HG02610 (cell line): ENCODE measurements at regions not wholly inside any gene's neighbourhood (a gene's known extent, or its start where the extent isn't known, plus 50 kb on each side); places are given as distances from the start of the nearest gene placed in this dataset.

Experiments used
- ATAC-seq: cut with Tn5 transposase; IDR thresholded peaks from one replicate; pipeline ENCODE4 v1.9.1; 2021; ENCODE audit warnings: mild to moderate bottlenecking, moderate library complexity; ENCODE audit not compliant: unreplicated experiment

DNA sequence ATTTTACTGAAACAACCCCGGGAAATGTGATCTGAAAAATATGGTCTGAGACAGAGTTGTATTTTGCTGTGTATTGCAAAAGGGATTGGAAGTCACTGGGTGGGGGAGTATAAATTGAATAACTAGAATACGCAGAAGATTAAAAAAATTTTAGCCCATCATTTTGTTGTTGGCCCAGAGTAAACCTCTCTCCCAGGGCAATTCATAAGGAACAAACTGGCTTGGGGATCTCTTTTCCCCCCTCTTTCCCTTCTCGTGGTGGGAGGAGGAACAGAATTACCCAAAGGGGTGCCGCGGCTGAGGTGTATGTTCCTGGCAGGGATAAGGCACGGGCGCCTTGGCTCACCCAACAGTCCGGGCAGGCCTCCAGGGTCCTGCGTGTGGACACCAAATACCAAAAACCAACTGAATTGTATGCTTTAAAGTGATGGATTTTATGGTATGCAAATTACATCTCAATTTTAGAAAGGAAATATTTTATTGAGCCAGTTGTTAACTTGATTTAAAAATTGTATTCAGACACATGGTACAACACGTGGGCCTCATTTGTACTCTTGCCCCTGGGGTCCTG lies 121.2 kb upstream of the SPRED2 start:
- no peak for ATAC-seq

DNA sequence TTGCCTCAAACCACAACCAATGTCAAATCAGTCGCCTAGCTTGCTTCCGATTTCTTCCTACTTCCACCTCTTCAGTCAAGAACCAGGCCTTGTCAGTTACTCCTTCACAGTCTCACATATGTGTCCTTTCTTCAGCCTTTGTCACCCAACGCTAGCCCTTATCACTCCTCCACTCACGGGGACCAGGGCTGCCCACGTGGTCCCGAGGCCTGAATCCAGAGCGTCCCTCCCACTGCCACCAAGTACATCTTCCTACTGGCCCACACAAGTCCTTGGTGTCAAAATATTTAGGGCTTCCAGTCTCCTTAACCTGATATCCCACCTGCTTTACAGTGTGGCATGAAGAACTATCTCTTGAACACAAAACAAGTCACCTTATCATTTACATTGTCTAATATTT lies 119.1 kb upstream of the SPRED2 start:
- ATAC-seq: no peak

DNA sequence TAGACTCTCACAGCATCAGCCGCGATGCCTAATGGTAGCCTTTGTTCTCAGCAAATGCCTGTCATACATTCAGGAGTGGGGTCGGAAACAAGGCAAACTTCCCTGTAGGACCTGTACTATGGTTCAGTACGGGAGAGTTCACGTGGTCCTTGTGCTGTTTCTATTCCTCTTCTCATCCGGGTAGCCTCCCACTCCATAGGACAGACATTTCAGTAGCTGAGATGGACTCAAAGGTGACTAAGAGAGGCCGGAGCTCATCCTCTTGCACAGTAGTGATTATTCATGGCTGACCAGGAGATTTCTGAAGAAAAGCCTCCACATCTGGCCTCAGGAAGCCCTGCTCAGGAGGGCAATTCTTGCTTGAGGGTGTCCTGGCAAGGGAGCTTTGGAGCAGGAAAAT lies 117.8 kb upstream of the SPRED2 start:
- no peak for ATAC-seq

DNA sequence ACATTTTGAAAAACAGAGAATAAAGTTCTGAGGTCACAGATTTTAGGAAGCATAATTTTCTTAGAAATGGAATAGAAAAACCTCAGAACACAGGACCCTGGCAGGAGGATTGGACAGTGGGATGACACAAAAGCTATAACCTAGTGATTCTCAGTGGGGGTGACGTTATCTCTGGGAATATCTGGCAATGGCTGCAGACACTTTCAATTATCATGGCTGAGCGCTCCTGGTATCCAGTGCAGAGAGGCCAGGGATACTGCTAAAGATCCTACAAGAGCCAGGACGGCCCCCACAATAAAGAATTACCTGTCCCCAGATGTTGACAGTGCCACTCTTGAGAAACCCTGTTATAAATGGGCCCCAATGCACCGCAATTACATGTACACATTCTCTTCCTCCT lies 117.2 kb upstream of the SPRED2 start:
- no peak for ATAC-seq

DNA sequence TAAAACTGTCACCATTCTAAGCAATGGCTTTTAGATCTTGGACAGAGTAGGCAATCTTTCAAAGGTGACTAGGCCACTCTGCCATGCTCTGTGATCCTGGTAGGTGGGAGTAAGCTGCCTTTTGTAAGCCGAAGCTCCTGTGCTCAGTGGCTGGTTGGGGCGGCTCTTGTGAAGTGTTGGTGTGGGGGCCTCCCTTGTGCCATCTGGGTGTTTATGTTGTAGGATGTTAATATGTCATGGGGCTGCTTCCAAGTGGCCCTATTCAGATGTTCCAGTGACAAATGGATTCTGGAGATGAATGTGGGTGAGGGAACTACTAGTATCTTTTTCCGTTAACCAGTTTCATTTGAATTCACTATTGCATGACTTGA lies 116.8 kb upstream of the SPRED2 start:
- ATAC-seq: no peak

DNA sequence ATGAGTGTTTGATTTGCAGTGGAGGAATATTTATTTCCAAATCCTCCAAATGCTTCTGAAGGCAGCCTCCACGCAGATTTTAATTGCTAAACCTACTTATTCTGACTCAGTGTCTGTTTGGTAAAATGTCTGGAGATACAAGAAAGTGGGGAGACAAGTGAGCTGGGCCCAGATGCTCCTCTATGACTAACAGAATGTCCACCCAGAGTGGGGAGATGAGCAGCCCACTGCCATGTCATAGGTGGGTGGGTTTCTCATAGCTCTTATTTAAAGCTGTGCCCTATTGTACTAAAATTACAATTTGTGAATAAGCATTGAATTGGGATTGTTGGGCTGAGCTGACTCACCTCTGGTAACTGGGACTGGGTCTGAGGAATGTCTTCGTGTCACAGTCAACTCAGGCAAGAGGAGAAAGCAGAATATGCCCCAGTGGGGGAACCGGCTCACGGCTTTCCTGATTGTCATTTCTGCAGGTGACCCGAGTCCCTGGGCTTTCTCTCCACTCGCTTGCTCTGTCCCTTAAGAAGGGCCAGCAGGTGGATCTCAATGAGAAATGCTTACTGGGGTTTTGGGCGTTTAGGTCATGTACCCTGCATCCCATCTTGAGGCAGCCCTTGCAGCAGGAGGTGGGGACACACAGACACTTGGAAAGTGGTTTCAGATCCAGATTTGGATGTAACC lies 116.3 kb upstream of the SPRED2 start:
- no peak for ATAC-seq

DNA sequence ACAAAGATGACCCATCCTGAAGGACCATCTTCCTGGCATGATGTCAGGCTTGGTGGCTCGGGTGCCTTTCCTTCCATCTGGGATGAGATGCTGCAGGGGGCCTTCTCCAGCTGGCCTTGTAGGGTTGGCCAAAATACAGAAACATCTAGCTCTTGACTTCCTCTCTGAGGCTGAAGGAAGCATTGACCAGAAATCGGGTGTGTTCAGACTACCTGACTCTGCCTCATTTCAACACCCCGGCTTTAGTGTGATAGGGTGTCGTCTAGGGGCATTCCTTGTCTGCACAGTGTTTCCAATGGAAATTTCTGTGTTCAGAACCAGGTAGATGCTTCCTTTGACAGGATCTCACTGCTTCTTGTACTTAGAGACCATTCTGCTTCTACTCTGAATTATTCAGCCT lies 115.7 kb upstream of the SPRED2 start:
- no peak for ATAC-seq

DNA sequence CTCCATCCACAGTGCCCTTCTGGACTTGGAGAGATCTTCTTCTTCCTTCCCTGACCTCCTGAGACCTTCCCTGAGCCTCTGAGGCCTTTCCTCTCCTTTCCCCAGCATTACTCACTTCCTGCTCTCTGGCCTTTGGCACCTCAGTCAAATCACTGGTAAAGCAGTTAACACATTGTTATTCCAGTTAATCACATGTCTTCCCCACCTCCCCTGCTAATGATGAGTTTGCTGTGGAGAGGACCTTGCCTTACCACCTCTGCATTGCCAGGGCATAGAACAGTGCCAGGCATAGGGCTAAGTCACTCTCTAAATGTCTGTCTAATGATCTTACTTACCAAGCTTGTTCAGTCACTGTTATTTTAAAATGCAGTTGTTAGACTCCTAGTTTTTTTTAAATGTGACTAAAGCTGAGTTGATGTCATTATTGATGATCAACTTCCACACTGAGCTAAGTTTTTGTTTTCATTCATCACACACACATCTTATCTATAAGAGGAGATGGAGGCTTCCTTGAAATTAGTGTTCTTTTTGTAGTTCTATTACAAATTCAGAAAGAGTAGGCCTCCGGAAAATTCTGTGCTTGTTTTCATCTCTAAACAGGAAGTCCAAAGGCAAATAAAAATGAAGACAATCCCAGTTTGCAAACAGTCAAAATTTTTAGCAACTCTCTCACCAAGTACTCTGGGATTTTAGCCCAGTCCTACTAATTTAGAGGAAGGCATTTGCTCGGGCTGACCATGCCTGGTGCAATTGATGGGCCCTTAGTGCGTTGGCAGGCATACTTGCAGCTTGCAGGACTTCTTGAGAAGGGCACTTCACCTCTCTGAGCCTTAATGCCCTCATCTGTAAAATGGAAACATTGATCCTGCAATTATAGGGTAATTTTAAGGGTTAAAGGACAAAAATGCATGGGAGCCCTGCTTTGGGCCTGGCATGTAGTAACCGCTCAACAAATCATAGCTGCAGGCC lies 113.7 kb upstream of the SPRED2 start:
- ATAC-seq: no peak

DNA sequence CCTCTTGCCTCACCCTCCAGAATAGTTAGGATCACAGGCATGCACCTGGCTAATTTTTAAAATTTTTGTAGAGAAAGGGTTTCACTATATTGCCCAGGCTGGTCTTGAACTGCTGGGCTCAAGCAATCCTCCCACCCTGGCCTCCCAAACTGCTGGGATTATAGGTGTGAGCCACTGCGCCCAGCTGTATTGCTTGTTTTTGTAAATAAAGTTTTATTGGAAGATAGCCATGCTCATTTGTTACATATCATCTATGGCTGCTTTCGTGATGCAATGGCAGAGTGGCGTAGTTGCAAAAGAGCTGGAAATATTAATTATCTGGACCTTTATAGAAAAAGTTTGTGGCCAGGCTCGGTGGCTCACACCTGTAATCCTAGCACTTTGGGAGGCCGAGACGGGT lies 109.4 kb upstream of the SPRED2 start:
- no peak for ATAC-seq

DNA sequence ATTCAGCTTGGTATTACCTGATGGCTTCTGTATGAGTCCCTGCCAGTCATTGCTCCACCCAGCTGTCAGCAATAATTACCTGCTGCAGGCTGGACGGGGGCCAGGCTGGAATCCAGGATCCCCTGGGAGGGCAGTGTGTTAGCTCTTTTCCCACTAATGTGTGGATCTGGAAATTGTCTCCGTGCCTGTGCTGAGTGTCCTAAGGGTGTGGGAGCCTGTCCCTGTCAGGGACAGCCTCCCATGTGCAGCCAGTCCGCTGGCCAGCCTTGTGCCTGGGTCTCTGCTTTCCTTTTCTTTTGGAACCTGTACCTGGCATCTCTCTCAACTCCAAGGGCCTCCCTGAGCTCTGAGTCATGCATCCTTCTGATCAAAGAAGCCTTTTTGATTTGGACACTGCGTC lies 107.2 kb upstream of the SPRED2 start:
- ATAC-seq: no peak

DNA sequence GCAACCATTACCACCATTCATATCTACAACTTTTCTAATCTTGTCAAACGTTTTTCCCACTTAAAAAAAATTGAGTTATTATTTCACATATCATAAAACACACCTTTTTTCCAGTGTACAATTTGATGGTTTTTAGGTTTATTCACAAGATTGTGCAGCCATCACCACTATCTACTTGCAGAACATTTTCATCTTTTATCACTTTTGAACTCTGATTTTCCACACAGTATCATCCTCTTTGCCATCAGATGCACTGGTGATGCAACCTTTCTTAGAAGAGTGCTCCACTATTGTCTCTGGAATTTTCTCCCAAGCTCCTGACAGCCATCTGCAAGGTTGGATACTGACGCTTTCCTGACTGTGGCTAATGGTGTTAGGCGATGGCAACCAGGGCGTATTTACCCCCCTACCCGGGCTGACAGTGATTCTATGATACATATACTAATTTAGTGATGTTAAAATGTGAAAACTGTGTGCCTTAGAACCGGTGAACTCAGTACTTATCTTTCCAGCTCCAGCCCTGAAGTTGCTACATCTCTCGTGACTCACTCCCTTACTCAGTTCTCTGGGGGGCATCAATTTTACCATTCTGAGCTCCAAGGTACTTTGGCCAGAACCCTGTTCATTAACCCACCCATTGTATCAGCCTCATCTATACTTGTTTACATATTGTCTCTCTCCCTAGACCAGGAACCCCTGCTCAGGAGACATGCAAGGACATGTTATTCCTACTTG lies 105.4 kb upstream of the SPRED2 start:
- no peak for ATAC-seq

DNA sequence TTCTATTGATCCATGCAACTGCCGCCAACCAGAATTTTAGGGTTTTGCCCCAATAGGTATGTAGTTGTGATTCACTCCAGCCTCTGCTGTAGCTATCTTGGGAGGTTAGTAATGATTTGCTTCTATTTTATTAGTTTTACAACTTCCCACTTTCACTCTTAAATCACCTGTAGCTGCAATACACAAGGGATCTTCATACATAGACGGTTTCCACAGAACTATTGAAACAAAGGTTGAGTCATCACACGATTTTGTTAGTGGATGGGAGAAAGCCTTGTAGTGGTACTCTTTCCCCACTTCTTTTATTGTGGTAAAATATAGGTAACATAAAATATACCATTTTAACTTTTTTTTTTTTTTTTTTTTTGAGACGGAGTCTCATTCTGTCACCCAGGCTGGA lies 104.2 kb upstream of the SPRED2 start:
- ATAC-seq: peak; percentile 96

DNA sequence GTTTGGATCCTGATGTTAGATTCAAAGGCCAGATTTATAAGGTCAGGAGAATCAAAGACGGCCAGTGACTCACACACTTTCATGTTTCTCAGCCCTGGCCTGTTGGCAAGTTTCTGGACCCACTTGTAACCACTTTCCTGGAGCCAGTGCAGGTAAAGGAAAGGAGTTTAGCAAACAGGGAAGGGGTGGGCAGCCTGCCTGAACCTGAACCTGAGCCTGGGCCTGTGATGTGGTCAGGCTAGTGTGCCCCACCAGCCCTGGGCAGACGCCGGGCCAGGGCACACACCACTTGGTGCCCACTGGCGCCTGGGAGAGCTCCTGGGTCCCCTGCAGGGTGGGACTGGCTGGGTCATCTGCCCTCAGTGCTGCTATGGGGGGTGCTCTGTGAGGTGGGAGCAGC lies 100.5 kb upstream of the SPRED2 start:
- no peak for ATAC-seq

DNA sequence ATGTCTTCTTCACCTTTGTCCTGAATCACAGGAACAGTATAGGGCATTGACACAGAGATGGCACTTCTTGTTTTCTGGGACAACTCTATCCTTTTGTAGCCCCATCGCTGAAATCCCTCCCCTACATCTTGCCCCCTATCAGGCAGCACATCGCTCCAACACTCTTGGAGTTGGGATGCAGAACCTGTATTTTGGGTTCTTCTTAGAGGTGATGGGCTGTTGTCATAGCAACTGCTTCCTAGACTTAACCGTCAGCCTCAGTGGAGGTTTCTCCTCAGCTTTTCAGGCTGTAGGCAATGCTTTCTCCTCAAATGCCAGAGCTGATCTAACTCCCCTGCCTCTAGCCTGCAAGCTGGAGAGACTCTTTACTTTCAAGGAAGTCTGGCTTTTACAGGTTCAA lies 99.9 kb upstream of the SPRED2 start:
- ATAC-seq: no peak

DNA sequence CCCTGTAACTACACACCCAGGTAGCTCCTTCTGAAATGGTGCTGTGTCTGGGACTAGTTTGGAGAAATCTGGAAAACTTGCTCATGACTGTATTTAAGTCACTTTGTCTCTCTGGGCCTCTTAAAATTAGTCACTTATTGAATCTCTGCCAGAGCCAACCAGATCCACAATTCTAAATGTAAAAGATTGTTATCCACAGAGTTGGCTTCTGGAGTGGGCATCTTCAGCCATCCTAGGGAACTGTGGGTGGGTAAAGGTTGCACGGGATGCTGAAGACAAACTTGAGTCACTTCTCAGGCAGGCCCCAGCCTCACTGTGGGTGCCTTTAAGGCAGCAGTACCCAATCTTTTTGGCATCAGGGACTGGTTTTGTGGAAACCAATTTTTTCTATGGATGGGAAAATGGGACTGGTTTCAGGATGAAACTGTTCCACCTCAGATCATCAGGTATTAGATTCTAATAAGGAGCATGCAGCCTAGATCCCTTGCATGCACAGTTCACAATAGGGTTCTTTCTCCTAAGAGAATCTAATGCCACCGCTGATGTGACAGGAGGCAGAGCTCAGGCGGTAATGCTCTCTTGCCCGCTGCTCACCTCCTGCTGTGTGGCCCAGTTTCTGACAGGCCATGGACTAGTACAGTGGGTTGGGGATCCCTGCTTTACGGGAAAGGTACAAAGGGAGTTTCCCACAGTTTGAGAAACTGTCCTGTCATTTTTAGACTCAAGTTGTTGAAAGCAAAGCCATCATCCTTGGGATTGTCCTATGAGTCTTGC lies 98.3 kb upstream of the SPRED2 start:
- ATAC-seq: no peak

DNA sequence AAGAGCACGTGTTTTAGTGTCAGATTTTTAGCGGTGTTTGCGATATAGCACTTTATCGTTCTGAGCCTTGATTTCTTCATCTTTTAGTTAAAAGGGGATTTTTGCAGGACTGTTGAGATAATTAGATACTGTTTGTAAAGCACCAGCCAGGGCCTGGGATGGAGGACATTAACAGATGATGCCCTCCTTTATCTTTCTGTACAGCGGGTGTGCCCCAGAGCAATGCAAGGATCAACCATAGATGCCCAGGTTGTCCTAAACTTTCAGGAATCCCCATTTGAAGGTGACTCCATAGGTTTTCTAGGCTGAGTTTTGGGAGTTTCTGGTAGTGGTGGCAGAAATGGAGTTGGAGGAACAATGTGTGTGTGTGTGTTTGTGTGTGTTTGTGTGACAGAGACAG lies 97.0 kb upstream of the SPRED2 start:
- ATAC-seq: no peak

DNA sequence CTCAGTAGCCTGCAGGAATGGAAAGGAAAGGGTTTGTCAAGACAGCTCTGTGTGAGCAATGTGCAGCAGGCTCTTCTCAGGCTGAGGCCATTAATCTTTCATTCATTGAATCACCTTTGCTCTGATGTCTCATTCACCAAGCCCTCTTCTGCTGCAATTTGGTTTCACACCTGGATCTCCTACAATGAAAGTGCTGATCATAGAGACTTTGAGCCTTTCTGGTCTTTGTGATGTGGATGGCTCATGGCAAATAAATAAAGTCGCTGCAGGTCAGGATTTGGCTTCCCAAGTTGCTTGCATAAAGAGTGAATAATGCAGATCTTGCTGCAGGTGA lies 95.8 kb upstream of the SPRED2 start:
- no peak for ATAC-seq

DNA sequence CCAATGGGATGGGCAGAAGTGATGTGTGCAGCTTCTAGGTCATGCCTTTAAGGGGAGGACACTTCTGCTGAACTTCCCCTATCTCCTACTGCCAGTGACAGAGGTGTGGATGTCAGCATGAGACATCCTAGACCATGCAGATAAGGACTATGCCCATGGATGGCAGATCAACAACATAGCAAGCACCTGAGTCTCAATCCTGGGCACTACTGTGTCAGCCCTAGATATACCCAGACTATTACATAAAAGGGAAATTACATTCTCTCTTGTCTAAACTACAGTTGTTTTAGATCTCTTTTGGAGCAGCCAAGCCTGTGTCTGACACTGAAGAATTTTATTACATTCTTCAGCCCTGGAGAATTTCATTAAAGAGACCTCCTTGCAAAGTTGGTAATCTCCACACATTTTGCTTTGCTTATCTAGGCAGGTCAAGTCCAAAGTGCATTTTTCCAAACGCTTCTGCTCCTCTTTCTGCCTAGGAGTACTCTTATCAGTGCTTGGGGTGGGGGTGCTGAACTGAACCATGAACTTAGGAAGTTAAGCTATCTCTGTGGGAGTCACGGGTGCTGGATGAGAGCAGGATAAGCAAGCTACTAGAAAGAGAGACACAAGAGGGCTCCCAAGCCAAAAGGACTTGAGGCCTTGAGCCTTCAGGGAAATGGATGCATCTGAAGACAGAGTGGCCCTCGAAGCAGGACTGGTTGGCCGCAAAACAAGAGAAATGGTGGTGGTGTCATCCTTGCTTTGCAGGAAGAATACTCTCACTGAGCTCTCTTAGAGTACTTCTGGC lies 95.2 kb upstream of the SPRED2 start:
- ATAC-seq: no peak

DNA sequence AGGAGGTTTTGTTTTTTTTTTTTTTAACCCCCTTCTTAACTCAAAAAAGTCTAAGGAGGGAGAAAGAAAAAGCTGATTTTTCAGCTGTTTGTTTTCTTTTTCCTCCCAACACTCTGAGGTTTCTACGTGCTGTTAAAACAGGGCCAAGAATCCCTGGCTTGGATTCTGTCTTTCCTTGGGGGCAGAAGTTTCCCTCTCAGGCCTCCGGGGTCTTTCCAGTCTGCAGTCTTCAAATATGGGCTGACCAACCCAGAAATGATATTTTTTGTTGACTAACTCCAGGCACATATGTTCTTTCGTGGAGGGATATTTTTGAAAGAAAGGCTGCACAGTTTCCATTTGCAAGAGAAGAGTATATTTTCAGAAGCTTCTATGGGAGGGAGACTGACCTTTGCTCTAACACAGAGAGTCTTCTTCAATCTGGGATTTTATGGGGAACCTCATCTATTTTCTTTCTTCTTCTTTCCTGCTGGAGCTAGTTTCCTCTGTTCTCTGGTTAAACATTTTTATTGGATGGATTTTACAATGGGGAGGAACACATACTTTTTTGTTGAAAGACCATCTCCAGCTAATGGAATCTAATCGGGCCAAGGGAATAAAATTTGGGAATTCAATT lies 93.3 kb upstream of the SPRED2 start:
- no peak for ATAC-seq

DNA sequence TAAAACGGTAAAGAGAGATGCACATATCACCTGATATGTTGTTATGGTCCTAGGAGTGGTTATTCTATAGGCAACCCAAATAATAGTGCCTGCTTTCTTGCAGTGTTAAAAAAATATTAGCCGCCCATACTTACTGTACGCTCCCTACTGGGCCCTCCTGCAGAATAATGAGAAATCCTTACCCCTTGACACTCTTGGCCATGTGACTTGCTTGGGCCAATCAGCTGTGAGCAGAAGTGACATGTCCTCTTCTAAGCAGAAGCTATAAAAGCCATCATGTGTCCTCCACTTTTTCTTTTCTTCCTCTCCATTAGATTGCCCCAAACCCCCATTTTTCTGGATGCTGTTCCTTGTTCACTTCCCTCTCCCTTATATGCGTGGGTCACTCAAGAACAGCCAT lies 90.5 kb upstream of the SPRED2 start:
- ATAC-seq: no peak
